Adipose tissue (tissue), 3 donors: ENCODE measurements at regions not wholly inside any gene's neighbourhood (a gene's known extent, or its start where the extent isn't known, plus 50 kb on each side); places are given as distances from the start of the nearest gene placed in this dataset.

Experiments
- H3K27ac ChIP-seq: one replicate; pipeline ENCODE4 v1.5.1; 2013; ENCODE audit warnings: low read depth, low read length
- WGBS, 3 donors: extraction: QIAGEN DNeasy Blood & Tissue Kit; methylation state at CpG; one replicate each; pipeline ENCODE4 v1.1.7; 2013; 5-methylcytosine and 5-hydroxymethylcytosine counted together
- donor health status: healthy with polysubstance abuse.
- donor health status: Bipolar disorder and iron deficiency.
- donor health status: healthy.

DNA sequence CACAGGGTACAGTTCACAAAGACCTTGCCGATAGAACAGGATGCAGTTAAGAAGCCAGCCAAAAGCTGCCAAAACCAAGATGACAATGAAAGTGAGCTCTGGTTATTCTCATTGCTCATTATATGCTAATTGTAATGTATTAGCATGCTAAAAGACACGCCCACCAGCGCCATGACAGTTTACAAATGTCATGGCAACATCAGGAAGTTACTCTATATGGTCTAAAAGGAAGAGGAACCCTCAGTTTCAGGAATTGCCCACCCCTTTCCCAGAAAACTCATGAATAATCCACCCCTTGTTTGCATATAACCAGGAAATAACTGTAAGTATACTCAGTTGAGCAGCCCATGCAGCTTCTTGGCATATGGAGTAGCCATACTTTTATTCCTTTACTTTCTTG, 748.7 kb downstream of the QKI start:
- WGBS, 3 donors, result 65 to 84% (median 80%) methylated on average over 3 of the region's 3 CpGs
- H3K27ac ChIP-seq, result no peak overlapping the region

DNA sequence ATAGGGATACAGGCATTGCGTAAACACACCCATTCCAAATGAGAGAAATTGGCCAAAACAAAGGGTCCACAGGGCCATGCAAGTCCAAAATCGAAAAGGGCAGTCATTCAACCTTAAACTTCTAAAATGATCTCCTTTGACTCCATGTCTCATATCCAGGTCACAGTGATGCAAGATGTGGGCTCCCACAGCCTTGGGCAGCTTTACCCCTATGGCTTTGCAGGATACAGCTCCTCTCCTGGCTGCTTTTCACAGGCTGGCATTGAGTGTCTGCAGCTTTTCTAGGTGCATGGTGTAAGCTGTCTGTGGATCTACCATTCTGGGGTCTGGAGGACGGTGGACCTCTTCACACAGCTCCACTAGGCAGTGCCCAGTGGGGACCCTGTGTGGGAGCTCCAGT, 744.5 kb downstream of the QKI start:
- WGBS, 3 donors, result 71 to 83% (median 79%) methylated on average over 3 of the region's 3 CpGs
- no peak overlapping the region for H3K27ac ChIP-seq

- H3K27ac ChIP-seq, result no peak overlapping the region
- 67 to 79% (median 72%) methylated on average over 1 of the region's 1 CpG for WGBS, 3 donors
Observed at GRCh38 chr6:164154588-164154987, 740.1 kb downstream of the QKI start.

GRCh38 chr6:164152611-164153010, 738.1 kb downstream of the QKI start:
- H3K27ac ChIP-seq, result no peak overlapping the region
- WGBS, 3 donors, result 70 to 78% (median 74%) methylated on average over 3 of the region's 3 CpGs

GRCh38 chr6:164151161-164152120, 736.9 kb downstream of the QKI start:
- WGBS, 3 donors, result 65 to 73% (median 67%) methylated on average over 19 of the region's 19 CpGs
- no peak overlapping the region for H3K27ac ChIP-seq

- no peak overlapping the region for H3K27ac ChIP-seq
- WGBS, 3 donors, result 85 to 94% (median 92%) methylated on average over 8 of the region's 8 CpGs
Observed at GRCh38 chr6:164150232-164150631, 735.7 kb downstream of the QKI start.

DNA sequence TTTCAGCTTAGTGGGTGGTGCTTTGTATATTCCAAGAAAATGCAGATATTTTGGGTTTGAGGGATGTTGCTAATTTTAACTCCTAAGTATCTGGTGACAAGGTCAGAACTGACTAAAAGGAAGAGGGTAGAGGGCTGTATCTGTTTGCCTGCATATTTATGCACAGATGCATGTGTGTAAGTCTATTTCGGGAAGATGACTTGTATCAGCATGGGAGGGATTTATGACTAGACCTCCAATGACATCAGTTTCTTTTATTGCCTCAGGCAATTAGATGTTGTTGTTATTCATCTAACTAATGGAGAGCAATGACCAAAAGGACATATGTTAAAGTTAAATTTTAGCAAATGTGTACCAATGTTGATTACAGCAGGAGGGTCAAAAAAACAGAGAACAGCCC, 734.3 kb downstream of the QKI start:
- no peak overlapping the region for H3K27ac ChIP-seq
- 67 to 86% (median 77%) methylated on average over 1 of the region's 1 CpG for WGBS, 3 donors

GRCh38 chr6:164144316-164144715, 729.8 kb downstream of the QKI start:
- WGBS, 3 donors, result 85 to 93% (median 85%) methylated on average over 13 of the region's 13 CpGs
- H3K27ac ChIP-seq, result no peak overlapping the region

- WGBS, 3 donors, result 72 to 88% (median 80%) methylated on average over 5 of the region's 5 CpGs
- H3K27ac ChIP-seq, result no peak overlapping the region
Observed at GRCh38 chr6:164142322-164142721, 727.8 kb downstream of the QKI start.

DNA sequence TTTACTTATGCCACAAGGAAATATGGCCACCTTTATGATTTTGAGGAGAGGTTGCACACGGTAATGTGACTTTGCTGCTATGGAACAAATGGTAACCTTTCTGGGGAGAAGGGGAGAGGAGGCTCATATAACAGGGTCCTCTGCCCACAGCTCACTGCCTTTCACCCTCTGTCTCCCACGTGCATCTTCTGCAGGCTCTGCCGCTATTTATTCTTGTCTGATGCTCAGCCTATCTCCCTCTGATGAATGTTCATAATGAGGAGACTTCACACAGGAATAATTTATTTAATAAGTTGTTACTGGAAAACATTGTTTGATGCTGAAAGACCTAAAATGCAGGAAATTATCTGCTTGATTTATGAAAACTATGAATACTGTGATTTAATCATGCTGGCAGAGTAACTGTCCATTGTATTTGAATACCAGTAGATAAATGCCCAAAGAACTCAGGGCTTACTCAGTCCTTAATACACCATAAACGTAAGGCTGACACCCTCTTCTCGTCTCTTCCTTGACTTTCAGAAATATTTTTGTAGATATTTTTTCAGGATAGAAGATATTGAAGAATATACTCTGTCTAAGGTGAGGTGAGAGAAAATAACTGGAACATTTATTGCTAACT, 721.1 kb downstream of the QKI start:
- 72 to 82% (median 77%) methylated on average over 5 of the region's 5 CpGs for WGBS, 3 donors
- no peak overlapping the region for H3K27ac ChIP-seq

- H3K27ac ChIP-seq, result no peak overlapping the region
- 23 to 60% (median 50%) methylated on average over 2 of the region's 2 CpGs for WGBS, 3 donors
Observed at GRCh38 chr6:164133095-164133494, 718.6 kb downstream of the QKI start.

GRCh38 chr6:164130585-164130984, 716.1 kb downstream of the QKI start:
- no peak overlapping the region for H3K27ac ChIP-seq
- 68 to 86% (median 84%) methylated on average over 2 of the region's 2 CpGs for WGBS, 3 donors

DNA sequence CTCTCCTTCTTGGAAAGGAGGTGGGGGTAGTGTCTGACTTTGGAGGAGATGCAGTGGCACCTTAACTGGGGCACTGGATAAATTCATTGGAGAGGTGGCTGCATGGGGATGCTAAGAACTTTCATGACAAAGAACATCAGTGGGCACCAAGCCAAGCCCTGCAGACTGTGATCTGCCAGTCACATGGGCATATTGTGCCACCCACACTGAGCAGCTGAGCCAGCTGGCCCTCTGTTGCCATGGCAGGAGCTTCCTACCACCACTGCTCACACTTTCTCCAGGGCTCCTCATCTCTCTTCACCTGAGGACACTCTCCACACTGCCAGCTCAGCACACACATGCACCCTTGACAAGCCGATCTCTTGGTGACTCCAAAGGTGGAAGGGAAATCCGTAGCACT, 715.6 kb downstream of the QKI start:
- no peak overlapping the region for H3K27ac ChIP-seq
- 87 to 94% (median 92%) methylated on average over 2 of the region's 2 CpGs for WGBS, 3 donors

DNA sequence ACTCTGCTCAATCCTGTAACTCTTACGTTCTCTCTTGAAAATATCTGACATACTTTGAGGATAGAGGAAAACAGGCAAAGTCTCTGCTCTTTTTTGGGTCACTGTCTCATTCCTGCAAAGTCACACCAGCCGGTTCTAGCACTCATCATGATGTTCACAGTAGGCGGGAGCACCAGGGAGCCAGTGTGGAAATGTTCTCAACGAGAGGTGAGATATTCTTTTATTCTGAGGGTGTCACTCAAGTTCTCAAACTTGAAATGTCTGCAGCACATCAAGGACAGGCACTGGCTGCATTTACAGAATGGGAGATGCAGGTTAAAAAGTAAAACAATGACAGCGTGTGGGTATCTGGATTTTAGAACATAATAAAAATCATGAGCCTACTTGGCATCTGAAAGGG, 714.7 kb downstream of the QKI start:
- H3K27ac ChIP-seq, result no peak overlapping the region
- 68 to 92% (median 86%) methylated on average over 5 of the region's 5 CpGs for WGBS, 3 donors

GRCh38 chr6:164128101-164128500, 713.6 kb downstream of the QKI start:
- no peak overlapping the region for H3K27ac ChIP-seq
- 82 to 94% (median 87%) methylated on average over 2 of the region's 2 CpGs for WGBS, 3 donors

- H3K27ac ChIP-seq, result no peak overlapping the region
- 73 to 75% (median 73%) methylated on average over 5 of the region's 5 CpGs for WGBS, 3 donors
Observed at GRCh38 chr6:164124986-164125385, 710.5 kb downstream of the QKI start.

- no peak overlapping the region for H3K27ac ChIP-seq
- WGBS, 3 donors, result 85 to 97% (median 96%) methylated on average over 5 of the region's 5 CpGs
Observed at GRCh38 chr6:164124473-164124872, 710.0 kb downstream of the QKI start.

- 81 to 93% (median 90%) methylated on average over 11 of the region's 11 CpGs for WGBS, 3 donors
- no peak overlapping the region for H3K27ac ChIP-seq
Observed at GRCh38 chr6:164122109-164122508, 707.6 kb downstream of the QKI start.

DNA sequence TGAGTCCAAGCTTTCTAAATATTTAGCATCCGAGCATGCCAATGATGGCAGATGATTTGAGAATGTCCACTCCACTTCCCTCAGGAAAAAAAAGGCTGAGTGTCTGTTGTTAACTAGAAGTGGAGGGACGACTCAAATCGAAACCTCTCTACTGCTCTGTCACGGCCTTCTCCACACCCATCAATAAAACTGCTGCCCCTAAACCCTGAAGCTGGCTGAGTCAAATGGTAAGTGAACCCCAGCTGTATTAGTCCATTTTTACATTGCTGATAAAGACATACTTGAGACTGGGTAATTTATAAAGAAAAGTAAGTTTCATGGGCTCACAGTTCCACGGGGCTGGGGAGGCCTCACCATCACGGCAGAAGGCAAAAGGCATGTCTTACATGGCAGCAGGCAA, 707.0 kb downstream of the QKI start:
- no peak overlapping the region for H3K27ac ChIP-seq
- 76 to 88% (median 83%) methylated on average over 6 of the region's 6 CpGs for WGBS, 3 donors

- no peak overlapping the region for H3K27ac ChIP-seq
- 76 to 90% (median 88%) methylated on average over 5 of the region's 5 CpGs for WGBS, 3 donors
Observed at GRCh38 chr6:164114651-164115050, 700.1 kb downstream of the QKI start.
